WI38 (cell line): ENCODE measurements at regions not wholly inside any gene's neighbourhood (a gene's known extent, or its start where the extent isn't known, plus 50 kb on each side); places are given as distances from the start of the nearest gene placed in this dataset.

Source experiments
- H3K4me3 ChIP-seq: 2 replicates; pipeline ENCODE4 v1.5.1; 2011; ENCODE audit warnings: low read depth, mild to moderate bottlenecking, control low read depth, low read length
- TF ChIP-seq, protein P1 (sequence below): IDR thresholded peaks from 2 replicates; pipeline ENCODE4 v1.5.1; 2012; ENCODE audit warnings: low read depth, mild to moderate bottlenecking, control low read depth, low read length

DNA sequence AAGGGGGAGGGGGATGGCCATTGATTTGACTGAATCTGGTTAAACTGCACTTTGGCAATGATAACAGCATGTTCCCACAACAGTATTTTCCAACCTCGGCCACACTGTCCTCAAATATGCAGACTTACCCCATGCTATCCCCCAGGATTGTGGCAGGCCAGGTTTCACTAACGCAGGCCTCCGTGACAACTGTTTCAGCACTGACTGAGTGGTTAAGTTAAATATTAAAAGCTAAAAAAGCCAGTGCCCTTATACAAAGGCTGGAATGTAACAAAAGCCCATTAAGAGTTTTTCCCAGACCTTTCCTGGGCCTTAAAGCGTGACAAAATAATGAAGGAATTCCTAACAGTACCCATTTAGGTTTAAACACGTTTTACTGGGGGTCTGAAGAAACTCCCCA is 202.9 kb downstream of the USP25 start:
- no peak overlapping the region for H3K4me3 ChIP-seq
- TF ChIP-seq, protein P1, sequence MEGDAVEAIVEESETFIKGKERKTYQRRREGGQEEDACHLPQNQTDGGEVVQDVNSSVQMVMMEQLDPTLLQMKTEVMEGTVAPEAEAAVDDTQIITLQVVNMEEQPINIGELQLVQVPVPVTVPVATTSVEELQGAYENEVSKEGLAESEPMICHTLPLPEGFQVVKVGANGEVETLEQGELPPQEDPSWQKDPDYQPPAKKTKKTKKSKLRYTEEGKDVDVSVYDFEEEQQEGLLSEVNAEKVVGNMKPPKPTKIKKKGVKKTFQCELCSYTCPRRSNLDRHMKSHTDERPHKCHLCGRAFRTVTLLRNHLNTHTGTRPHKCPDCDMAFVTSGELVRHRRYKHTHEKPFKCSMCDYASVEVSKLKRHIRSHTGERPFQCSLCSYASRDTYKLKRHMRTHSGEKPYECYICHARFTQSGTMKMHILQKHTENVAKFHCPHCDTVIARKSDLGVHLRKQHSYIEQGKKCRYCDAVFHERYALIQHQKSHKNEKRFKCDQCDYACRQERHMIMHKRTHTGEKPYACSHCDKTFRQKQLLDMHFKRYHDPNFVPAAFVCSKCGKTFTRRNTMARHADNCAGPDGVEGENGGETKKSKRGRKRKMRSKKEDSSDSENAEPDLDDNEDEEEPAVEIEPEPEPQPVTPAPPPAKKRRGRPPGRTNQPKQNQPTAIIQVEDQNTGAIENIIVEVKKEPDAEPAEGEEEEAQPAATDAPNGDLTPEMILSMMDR = no peak

DNA sequence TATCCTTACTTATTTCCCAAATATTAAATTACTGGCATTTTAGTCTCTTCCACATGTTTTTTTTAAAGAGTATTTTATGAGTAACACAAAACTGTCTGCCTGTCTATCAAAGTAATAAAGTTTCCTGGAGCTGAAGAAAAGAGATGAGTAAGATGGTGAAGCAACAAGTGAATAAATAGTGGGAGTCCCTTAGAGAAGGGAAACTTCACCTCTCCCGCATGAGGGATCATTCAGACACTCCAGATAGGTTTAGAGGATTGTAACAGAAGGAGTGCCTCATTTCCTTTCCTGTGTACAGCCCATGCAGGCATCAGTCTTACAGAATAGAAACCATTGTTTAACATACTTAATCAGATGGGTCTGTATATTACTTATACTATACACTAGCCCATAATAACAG is 205.7 kb downstream of the USP25 start:
- TF ChIP-seq, protein P1 = no peak

DNA sequence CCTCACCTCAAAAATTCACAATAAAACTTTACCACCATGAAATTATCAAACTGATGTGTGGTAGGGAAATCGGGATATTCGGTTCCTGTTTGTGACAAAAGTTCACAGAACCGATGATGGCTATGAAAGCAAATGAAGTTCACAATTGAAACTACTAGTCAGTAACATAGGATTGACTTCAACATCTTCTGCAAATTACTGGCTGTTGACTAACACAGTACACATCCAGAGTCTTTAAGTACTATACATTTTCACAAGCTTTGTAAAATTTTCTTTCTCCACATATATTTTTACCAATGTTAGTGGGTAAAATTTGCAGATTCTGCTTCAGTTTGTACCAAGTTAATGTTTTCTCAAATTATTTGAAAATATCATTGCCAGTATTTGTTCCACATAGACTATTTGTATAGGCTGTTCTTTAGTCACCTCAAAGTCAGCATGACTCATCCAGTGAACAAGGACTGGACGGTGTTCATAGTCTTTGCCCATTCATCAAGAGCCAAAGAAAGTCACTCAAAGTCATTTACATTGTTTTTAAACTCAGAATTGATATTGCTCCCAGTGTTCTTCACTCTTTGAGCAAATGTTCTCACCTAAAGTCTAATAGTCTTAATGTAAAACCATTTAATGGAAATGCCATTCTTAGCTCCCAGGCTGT is 213.4 kb downstream of the USP25 start:
- H3K4me3 ChIP-seq = no peak overlapping the region
- TF ChIP-seq, protein P1 = no peak

More for the DNA sequence above, 205.7 kb downstream of the USP25 start:
- no peak overlapping the region for H3K4me3 ChIP-seq

DNA sequence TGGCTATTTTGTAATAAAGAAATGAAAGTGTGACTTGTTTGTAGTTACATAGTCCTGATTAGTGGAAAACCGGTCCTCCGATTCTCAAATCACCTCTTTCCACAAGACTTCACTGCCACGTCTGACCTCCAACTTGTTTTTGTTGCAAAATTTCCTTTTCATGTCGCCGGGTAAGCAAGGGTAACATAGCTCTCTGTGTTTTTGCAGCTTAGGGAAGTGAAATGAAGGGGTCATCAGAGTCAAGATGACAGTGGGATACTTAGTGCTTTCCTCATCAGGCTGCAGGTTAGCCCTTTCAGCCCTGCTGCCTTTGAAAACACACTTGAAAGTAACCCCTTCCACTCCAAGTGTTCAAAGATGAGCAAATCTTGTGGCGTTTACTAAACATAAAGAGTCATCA is 217.9 kb downstream of the USP25 start:
- no peak overlapping the region for H3K4me3 ChIP-seq
- TF ChIP-seq, protein P1 = no peak

DNA sequence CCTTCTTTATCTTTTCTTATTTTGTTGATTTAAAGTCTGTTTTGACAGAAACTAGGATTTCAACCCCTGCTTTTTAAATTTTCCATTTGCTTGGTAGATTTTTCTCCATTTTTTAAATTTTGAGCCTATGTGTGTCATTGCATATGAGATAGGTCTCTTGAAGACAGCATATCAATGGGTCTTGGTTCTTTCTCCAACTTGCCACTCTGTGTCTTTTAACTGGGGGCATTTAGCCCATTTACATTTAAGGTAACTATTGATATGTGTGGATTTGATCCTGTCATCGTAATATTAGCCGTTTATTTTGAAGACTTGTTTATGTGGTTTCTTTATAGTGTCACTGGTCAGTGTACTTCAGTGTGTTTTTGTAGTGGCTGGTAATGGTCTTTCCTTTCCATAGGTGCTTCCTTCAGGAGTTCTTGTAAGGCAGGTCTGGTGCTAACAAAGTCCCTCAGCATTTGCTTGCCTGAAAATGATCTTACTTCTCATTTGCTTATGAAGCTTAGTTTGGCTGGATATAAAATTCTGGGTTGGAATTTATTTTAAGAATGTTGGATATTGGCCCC is 223.9 kb downstream of the USP25 start:
- H3K4me3 ChIP-seq = no peak overlapping the region
- TF ChIP-seq, protein P1 = no peak

DNA sequence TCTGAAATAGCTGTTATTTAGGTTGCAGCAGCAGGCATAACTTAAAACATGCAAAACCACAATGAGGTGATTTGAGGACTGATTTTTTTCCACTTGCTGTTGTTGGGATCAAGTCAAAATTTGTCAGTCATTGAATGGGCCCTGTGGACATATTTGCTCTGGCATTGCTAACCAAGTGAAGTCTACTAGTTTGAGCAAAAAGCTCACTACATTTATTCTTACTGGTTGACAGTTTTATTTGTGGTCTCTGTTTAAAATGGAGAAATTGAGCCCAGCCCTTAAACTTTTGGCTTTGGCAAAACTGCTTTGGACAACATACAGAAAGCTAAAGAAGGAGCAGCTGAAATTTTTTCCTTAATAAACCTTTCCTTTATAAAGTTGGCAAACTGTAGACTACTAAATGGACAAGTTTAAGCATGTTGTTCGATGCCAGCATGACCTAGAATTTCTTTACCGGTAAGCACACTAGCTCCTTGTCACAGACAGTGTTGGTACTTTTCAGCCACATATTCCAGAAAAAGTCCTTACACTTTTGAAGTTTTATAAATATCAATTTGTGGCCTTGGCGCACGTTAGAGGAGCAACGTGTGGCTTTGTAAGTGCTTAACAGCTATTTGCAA is 234.6 kb downstream of the USP25 start:
- no peak overlapping the region for H3K4me3 ChIP-seq
- TF ChIP-seq, protein P1 = no peak

DNA sequence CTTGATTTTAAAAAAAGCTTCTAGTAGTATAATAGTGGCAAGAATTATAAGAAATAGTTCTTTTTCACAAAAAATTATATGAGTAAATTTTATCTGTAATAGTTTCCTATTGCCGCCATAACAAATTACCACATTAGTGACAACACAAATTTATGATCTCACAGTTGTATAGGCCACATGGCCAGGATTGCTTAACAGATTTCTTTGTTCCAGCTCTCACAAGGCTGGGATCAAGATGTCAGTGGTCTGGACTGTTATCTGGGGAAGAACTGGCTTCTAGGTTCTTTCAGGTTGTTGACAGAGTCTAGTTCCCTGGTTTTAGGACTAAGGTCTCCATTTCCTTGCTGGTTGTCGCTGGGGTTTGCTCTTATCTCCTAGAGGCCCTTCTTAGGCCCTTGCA is 236.4 kb downstream of the USP25 start:
- TF ChIP-seq, protein P1 = no peak
- H3K4me3 ChIP-seq = no peak overlapping the region
